Endothelial cell (in vitro differentiated cells): ENCODE measurements at regions not wholly inside any gene's neighbourhood (a gene's known extent, or its start where the extent isn't known, plus 50 kb on each side); places are given as distances from the start of the nearest gene placed in this dataset.

Source experiments
- DNase-seq: peaks from one replicate; pipeline ENCODE4 v3.0.0; 2021; ENCODE audit warnings: low spot score
- H3K27ac Mint-ChIP-seq: one replicate; pipeline ENCODE4 v1.8.0; 2021; ENCODE audit warnings: mixed read lengths, inconsistent platforms; ENCODE audit not compliant: unreplicated experiment
- H3K27me3 Mint-ChIP-seq: one replicate; pipeline ENCODE4 v1.8.0; 2021; ENCODE audit warnings: mild to moderate bottlenecking, moderate library complexity, mixed read lengths, inconsistent platforms; ENCODE audit not compliant: unreplicated experiment
- H3K36me3 Mint-ChIP-seq: one replicate; pipeline ENCODE4 v1.8.0; 2021; ENCODE audit warnings: mild to moderate bottlenecking, low read depth, mixed read lengths, inconsistent platforms; ENCODE audit not compliant: unreplicated experiment
- H3K4me1 Mint-ChIP-seq: one replicate; pipeline ENCODE4 v1.8.0; 2021; ENCODE audit warnings: mild to moderate bottlenecking, mixed read lengths, inconsistent platforms; ENCODE audit not compliant: unreplicated experiment
- H3K4me3 Mint-ChIP-seq: one replicate; pipeline ENCODE4 v1.8.0; 2021; ENCODE audit warnings: mild to moderate bottlenecking, mixed read lengths, inconsistent platforms; ENCODE audit not compliant: unreplicated experiment
- H3K9me3 Mint-ChIP-seq: one replicate; pipeline ENCODE4 v1.8.0; 2021; ENCODE audit warnings: mixed read lengths, inconsistent platforms; ENCODE audit not compliant: unreplicated experiment
- TF ChIP-seq, protein P1 (sequence below): fragments of 200-600 bp; sonication (generic); IDR thresholded peaks from one replicate; pipeline ENCODE4 v1.5.0; 2021; ENCODE audit warnings: antibody characterized with exemption; ENCODE audit not compliant: unreplicated experiment

DNA sequence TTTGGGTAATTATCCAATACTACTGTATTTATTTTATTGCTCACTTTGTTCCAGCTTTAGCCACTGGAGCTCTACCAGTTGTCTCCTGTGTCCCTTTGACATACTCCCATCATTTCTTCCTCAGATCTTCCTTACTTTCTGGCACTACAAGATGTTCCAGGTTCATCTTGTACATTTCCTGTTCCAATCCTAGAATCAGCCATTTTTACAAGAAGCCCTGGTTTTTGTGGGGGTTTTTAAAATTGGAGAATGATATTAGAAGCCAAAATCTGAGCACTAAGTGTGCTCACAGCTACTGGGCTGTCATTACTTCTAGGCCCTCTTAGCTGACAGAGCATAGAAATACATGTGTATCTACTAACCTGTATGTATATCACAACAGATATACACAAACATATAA lies 164.3 kb downstream of the ZFP36L2 start:
- Mint-ChIP-seq H3K4me3 (no peak overlapping the region), H3K4me1 (peaks cover 6% of the 10 kb centered on the region), H3K27me3 (peaks cover 5% of the 10 kb centered on the region), H3K27ac (no peak overlapping the region), H3K36me3 (peaks cover 15% of the 10 kb centered on the region), H3K9me3 (peaks cover 10% of the 10 kb centered on the region)
- TF ChIP-seq, protein P1, sequence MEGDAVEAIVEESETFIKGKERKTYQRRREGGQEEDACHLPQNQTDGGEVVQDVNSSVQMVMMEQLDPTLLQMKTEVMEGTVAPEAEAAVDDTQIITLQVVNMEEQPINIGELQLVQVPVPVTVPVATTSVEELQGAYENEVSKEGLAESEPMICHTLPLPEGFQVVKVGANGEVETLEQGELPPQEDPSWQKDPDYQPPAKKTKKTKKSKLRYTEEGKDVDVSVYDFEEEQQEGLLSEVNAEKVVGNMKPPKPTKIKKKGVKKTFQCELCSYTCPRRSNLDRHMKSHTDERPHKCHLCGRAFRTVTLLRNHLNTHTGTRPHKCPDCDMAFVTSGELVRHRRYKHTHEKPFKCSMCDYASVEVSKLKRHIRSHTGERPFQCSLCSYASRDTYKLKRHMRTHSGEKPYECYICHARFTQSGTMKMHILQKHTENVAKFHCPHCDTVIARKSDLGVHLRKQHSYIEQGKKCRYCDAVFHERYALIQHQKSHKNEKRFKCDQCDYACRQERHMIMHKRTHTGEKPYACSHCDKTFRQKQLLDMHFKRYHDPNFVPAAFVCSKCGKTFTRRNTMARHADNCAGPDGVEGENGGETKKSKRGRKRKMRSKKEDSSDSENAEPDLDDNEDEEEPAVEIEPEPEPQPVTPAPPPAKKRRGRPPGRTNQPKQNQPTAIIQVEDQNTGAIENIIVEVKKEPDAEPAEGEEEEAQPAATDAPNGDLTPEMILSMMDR = no peak
- DNase-seq = no peak

DNA sequence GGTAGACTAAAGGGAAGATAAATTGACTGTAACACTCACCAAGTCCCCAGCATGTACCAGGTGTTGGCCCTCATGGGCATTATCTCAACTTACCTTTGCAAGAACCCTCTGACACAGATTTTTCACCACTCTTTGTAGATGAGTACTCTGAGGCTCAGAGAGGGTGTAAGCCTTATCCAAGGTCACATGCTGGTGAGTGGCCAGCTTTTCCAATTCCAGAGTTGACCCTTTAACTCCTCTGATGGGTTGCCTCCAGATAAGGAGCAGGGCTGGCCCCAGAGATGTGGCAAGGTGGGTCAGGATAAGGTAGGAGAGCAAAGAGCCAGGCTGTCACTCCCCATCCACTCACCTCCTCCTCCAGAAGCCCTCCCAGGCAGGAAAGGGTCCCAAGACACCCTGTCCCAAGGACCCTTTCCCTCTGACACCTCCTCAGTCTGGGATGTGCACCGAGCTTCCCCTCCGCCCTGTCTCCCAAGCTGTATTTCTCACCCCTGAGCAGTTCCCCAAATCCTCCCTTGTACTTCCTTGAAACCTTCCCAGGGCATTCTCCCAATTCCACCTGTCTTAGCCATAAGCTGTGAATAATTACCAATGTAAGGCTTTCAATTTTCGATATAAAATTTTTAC lies 165.9 kb downstream of the ZFP36L2 start:
- Mint-ChIP-seq H3K27ac (no peak overlapping the region), H3K9me3 (peaks cover 10% of the 10 kb centered on the region), H3K4me1 (peaks cover 6% of the 10 kb centered on the region), H3K27me3 (peaks cover 6% of the 10 kb centered on the region), H3K36me3 (peaks cover 15% of the 10 kb centered on the region), H3K4me3 (no peak overlapping the region)
- DNase-seq = no peak
- TF ChIP-seq, protein P1 = no peak

DNA sequence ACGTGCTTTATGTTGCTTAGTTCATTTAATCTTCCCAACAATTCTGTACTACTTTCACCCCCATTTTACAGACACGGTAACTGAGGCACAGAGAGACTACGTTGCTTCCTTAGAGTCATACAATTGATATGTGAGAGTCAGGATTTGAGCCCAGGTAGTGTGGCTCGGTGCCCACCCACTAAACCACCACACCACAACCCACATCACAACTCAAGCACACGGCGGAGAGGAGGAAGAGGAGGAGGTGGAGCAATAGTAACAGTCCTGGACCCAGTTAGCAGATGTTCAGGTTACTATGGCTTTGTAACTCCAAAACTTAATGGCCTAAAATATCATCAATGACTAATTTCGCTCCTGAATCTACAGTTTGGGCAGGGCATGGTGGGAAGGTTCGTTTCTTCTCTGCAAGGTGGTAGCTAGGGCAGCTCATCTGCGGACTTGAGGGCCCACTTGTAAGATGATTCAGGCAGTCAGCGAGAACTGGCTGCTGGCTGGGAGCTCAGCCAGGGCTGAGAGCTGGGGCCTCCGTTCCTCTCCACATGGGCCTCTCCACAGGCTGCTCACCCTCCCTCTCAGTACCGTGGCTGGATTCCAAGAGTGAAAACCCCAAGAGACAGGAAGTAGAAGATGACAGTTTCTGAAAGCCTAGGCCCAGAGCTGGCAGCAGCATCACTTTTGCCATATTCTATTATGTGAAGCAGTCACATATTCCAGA lies 167.1 kb downstream of the ZFP36L2 start:
- Mint-ChIP-seq H3K36me3 (peaks cover 11% of the 10 kb centered on the region), H3K27ac (no peak overlapping the region), H3K27me3 (peaks cover 12% of the 10 kb centered on the region), H3K9me3 (peaks cover 10% of the 10 kb centered on the region), H3K4me1 (peaks cover 13% of the 10 kb centered on the region), H3K4me3 (no peak overlapping the region)
- TF ChIP-seq, protein P1 = no peak
- DNase-seq = no peak

GRCh38 chr2:43058726-43059110 lies 167.7 kb downstream of the ZFP36L2 start:
- H3K4me1 Mint-ChIP-seq = peaks cover 15% of the 10 kb centered on the region
- H3K27ac Mint-ChIP-seq = no peak overlapping the region
- H3K36me3 Mint-ChIP-seq = peaks cover 6% of the 10 kb centered on the region
- peaks cover 5% of the 10 kb centered on the region for H3K9me3 Mint-ChIP-seq
- peaks cover 12% of the 10 kb centered on the region for H3K27me3 Mint-ChIP-seq
- TF ChIP-seq, protein P1 = no peak
- no peak overlapping the region for H3K4me3 Mint-ChIP-seq
- no peak for DNase-seq
